ENCODE measurements at regions not wholly inside any gene's neighbourhood (a gene's known extent, or its start where the extent isn't known, plus 50 kb on each side); places are given as distances from the start of the nearest gene placed in this dataset.
"Not testable (repeated sequence)": the region's sequence is repeated elsewhere in the genome, so short reads cannot be mapped to it uniquely, and the experiment has no call there.

- H3K4me1 Mint-ChIP-seq, result no peaks in the 10 kb centered on the region
- no peak overlapping the region for H3K27ac Mint-ChIP-seq
- no peak overlapping the region for H3K4me3 Mint-ChIP-seq
- CTCF ChIA-PET, result no interaction called here
- no peaks in the 10 kb centered on the region for H3K9me3 Mint-ChIP-seq (ENCODE audit: low read depth)
- no peak for ATAC-seq
- H3K36me3 Mint-ChIP-seq, result no peaks in the 10 kb centered on the region
- no peaks in the 10 kb centered on the region for H3K27me3 Mint-ChIP-seq
- DNase-seq, result no peak
Observed at GRCh38 chr12:33832900-33833299, 189.4 kb upstream of the ALG10 start.

GRCh38 chr12:33834672-33835071 lies 187.6 kb upstream of the ALG10 start:
- no peaks in the 10 kb centered on the region for H3K36me3 Mint-ChIP-seq
- H3K4me3 Mint-ChIP-seq, result no peak overlapping the region
- peaks cover 4% of the 10 kb centered on the region for H3K9me3 Mint-ChIP-seq (ENCODE audit: low read depth)
- no peaks in the 10 kb centered on the region for H3K4me1 Mint-ChIP-seq
- ATAC-seq (no peak), DNase-seq (no peak)
- H3K27me3 Mint-ChIP-seq, result no peaks in the 10 kb centered on the region
- H3K27ac Mint-ChIP-seq, result no peak overlapping the region
- CTCF ChIA-PET, result no interaction called here

DNA sequence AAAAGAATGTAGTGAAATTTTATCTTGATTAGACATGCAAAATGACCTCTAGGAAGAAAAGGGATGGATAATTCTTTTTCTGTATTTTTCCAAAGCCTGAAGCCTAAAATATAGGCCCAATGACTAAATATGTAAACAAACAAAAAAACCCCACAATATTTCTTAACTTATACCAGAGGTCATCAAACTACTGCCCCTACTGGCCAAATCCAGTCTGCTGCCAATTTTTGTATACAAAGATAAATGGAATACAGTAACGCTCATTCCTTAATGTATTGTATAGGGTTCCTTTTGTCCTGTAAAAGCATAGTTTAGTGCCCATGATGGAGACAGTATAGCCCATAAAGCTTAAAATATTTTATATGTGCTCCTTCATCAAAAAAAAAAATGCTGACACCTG lies 145.7 kb upstream of the ALG10 start:
- Mint-ChIP-seq H3K27ac (no peak overlapping the region), H3K4me1 (no peaks in the 10 kb centered on the region), H3K36me3 (no peaks in the 10 kb centered on the region), H3K27me3 (no peaks in the 10 kb centered on the region), H3K4me3 (no peak overlapping the region), H3K9me3 (ENCODE audit: low read depth) (peaks cover 16% of the 10 kb centered on the region)
- CTCF ChIA-PET, result no interaction called here
- no peak for DNase-seq
- ATAC-seq, result no peak

- no peak for DNase-seq
- no peaks in the 10 kb centered on the region for H3K36me3 Mint-ChIP-seq
- H3K27ac Mint-ChIP-seq, result no peak overlapping the region
- no peak overlapping the region for H3K4me3 Mint-ChIP-seq
- CTCF ChIA-PET, result no interaction called here
- no peaks in the 10 kb centered on the region for H3K27me3 Mint-ChIP-seq
- no peaks in the 10 kb centered on the region for H3K4me1 Mint-ChIP-seq
- ATAC-seq, result no peak
- no peaks in the 10 kb centered on the region for H3K9me3 Mint-ChIP-seq (ENCODE audit: low read depth)
Observed at GRCh38 chr12:33892425-33892824, 129.9 kb upstream of the ALG10 start.

DNA sequence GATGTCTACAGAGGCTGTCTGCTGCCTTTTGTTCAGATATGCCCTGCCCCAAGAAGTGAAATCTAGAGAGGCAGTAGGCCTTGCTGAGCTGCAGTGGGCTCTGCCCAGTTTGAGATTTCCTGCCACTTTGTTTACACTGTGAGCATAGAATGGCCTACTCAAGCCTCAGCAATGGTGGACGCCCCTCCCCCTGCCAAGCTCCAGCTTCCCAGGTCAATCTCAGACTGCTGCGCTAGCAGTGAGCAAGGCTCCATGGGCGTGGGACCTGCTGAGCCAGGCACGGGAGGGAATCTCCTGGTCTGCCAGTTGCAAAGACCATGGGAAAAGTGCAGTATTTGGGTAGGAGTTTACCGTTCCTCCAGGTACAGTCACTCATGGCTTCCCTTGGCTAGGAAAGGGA lies 101.8 kb upstream of the ALG10 start:
- H3K4me1 Mint-ChIP-seq, ATAC-seq, H3K27ac Mint-ChIP-seq, H3K4me3 Mint-ChIP-seq, H3K36me3 Mint-ChIP-seq, DNase-seq, H3K27me3 Mint-ChIP-seq, CTCF ChIA-PET: not testable (repeated sequence)
- H3K9me3 Mint-ChIP-seq (ENCODE audit: low read depth), result peaks cover 17% of the 10 kb centered on the region

GRCh38 chr12:33926095-33926494 lies 96.2 kb upstream of the ALG10 start:
- Mint-ChIP-seq H3K36me3 (no peaks in the 10 kb centered on the region), H3K27ac (no peak overlapping the region), H3K27me3 (no peaks in the 10 kb centered on the region), H3K9me3 (ENCODE audit: low read depth) (peaks cover 7% of the 10 kb centered on the region), H3K4me3 (no peak overlapping the region), H3K4me1 (no peaks in the 10 kb centered on the region)
- ATAC-seq (no peak), DNase-seq (no peak)
- CTCF ChIA-PET, result no interaction called here

DNA sequence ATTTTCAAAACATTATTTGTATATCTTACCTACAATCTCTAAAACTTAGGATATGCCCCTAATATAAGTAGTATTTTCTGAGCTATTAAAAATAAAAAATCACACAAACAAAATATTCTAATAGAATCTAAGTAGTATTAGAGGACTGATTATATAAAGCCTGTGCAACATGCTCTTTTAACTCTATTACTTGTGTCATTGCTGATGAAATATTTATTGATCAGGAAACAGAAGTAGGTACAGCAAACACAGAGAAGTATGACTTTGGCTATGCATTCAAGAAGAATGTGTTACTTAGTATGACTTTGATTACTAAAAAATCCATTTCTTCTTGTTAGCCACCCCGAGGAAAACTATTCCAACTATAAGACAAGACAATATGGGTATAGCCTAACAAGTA lies 84.6 kb upstream of the ALG10 start:
- H3K4me1 Mint-ChIP-seq; ATAC-seq; H3K27ac Mint-ChIP-seq; H3K36me3 Mint-ChIP-seq; CTCF ChIA-PET; H3K9me3 Mint-ChIP-seq (ENCODE audit: low read depth); DNase-seq; H3K4me3 Mint-ChIP-seq; H3K27me3 Mint-ChIP-seq: not testable (repeated sequence)

DNA sequence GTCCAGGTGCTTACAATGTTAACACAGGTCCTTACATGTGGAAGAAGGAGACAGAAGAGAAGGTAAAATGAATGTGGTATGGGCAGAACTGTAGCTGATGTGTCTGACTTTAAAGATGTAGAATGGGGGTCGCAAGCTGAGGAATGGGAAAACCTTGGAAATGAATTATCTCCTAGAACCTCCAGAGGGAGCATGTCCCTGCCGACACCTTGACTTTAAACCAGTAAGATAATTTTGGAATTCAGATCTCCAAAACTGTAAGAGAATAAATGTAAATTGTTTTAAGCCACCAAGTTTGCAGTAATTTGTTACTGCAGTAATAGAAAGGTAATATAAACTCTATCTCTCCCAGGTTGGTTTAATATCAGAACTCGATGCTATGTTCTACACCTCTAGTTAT lies 80.1 kb upstream of the ALG10 start:
- H3K36me3 Mint-ChIP-seq, result no peaks in the 10 kb centered on the region
- no peak overlapping the region for H3K27ac Mint-ChIP-seq
- no peaks in the 10 kb centered on the region for H3K27me3 Mint-ChIP-seq
- CTCF ChIA-PET, result no interaction called here
- DNase-seq (no peak), ATAC-seq (no peak)
- no peak overlapping the region for H3K4me3 Mint-ChIP-seq
- H3K4me1 Mint-ChIP-seq, result no peaks in the 10 kb centered on the region
- H3K9me3 Mint-ChIP-seq (ENCODE audit: low read depth), result peaks cover 2% of the 10 kb centered on the region

DNA sequence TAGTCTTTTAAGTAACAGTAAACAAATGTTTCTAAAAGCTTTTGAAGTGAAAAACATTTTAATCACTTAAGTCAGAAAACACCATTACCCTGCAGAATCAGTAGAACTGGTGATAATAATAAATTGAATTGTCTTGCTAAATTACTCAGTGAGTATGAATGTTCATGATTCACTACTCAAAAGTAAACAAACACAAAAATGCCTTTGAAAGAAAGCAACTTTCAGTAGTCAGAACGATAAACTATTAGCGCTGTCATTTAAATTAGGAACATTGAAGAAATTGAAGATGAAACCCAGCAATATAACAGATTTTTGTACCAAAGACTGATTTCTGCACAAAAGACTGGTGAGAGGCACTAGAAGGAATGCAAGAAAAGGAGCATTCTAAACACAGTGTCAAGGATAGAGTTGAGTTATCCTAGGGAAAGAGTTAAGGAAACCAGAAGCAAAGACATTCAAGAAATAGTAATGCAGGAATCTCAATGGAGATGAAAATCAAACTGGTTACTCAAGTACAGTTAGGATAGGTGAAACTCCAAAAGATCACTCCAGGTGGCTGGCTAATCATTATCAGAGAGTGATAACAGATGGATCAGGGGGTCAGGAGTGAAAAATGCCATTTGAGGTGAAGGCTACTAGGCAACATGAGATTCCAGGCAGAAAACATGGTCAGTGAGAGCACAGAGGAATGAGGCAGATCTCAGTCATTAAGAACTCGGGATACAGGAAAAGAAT lies 77.4 kb upstream of the ALG10 start:
- no peak for ATAC-seq
- Mint-ChIP-seq H3K27me3 (no peaks in the 10 kb centered on the region), H3K9me3 (ENCODE audit: low read depth) (peaks cover 5% of the 10 kb centered on the region), H3K27ac (no peak overlapping the region), H3K4me1 (no peaks in the 10 kb centered on the region), H3K36me3 (no peaks in the 10 kb centered on the region), H3K4me3 (no peak overlapping the region)
- no peak for DNase-seq
- CTCF ChIA-PET, result no interaction called here

- CTCF ChIA-PET, result no interaction called here
- no peak for ATAC-seq
- no peak for DNase-seq
- peaks cover 10% of the 10 kb centered on the region for H3K9me3 Mint-ChIP-seq (ENCODE audit: low read depth)
- no peak overlapping the region for H3K4me3 Mint-ChIP-seq
- no peaks in the 10 kb centered on the region for H3K36me3 Mint-ChIP-seq
- H3K27ac Mint-ChIP-seq, result no peak overlapping the region
- no peaks in the 10 kb centered on the region for H3K27me3 Mint-ChIP-seq
- H3K4me1 Mint-ChIP-seq, result no peaks in the 10 kb centered on the region
Observed at GRCh38 chr12:33945438-33945784, 76.9 kb upstream of the ALG10 start.

GRCh38 chr12:33966219-33966618 lies 56.1 kb upstream of the ALG10 start:
- H3K27me3 Mint-ChIP-seq; H3K4me1 Mint-ChIP-seq; ATAC-seq; H3K9me3 Mint-ChIP-seq (ENCODE audit: low read depth); H3K27ac Mint-ChIP-seq; DNase-seq; CTCF ChIA-PET; H3K4me3 Mint-ChIP-seq; H3K36me3 Mint-ChIP-seq: not testable (repeated sequence)

- Mint-ChIP-seq H3K27me3 (no peaks in the 10 kb centered on the region), H3K27ac (no peak overlapping the region), H3K9me3 (ENCODE audit: low read depth) (no peaks in the 10 kb centered on the region), H3K36me3 (no peaks in the 10 kb centered on the region), H3K4me1 (no peaks in the 10 kb centered on the region), H3K4me3 (no peak overlapping the region)
- DNase-seq, result no peak
- CTCF ChIA-PET, result no interaction called here
- no peak for ATAC-seq
Observed at GRCh38 chr12:33967760-33968159, 54.5 kb upstream of the ALG10 start.
